Trophoblast cell (in vitro differentiated cells and primary cell): ENCODE measurements at regions not wholly inside any gene's neighbourhood (a gene's known extent, or its start where the extent isn't known, plus 50 kb on each side); places are given as distances from the start of the nearest gene placed in this dataset.

Source experiments
- DNase-seq, 2 donors: peaks; one replicate each; pipeline ENCODE4 v3.0.0-alpha.2; 2016
- H2AFZ ChIP-seq: 2 replicates; pipeline ENCODE4 v1.6.1; 2013; ENCODE audit warnings: low read length, moderate library complexity, mild to moderate bottlenecking; ENCODE audit not compliant: insufficient read depth, poor library complexity
- H2AK5ac ChIP-seq: 2 replicates; pipeline ENCODE4 v1.6.1; 2013; ENCODE audit warnings: mild to moderate bottlenecking, low read length
- H2BK120ac ChIP-seq: 2 replicates; pipeline ENCODE4 v1.6.1; 2013; ENCODE audit warnings: low read length, mild to moderate bottlenecking, moderate library complexity; ENCODE audit not compliant: insufficient read depth, poor library complexity
- H2BK12ac ChIP-seq: 2 replicates; pipeline ENCODE4 v1.6.1; 2013; ENCODE audit warnings: mild to moderate bottlenecking, low read length, moderate library complexity
- H2BK5ac ChIP-seq: 2 replicates; pipeline ENCODE4 v1.6.1; 2013; ENCODE audit warnings: low read length, low read depth, moderate library complexity, mild to moderate bottlenecking; ENCODE audit not compliant: poor library complexity
- H3K14ac ChIP-seq: 2 replicates; pipeline ENCODE4 v1.6.1; 2013; ENCODE audit warnings: mild to moderate bottlenecking, low read length
- H3K18ac ChIP-seq: 2 replicates; pipeline ENCODE4 v1.6.1; 2013; ENCODE audit warnings: mild to moderate bottlenecking, low read length
- H3K23ac ChIP-seq: 2 replicates; pipeline ENCODE4 v1.6.1; 2013; ENCODE audit warnings: low read length
- H3K27ac ChIP-seq: 2 replicates; pipeline ENCODE4 v1.5.1; 2013; ENCODE audit warnings: low read depth, mild to moderate bottlenecking, inconsistent platforms, low read length, moderate library complexity
- H3K27me3 ChIP-seq: 2 replicates; pipeline ENCODE4 v1.6.1; 2013; ENCODE audit warnings: inconsistent platforms, mild to moderate bottlenecking, low read length, moderate library complexity; ENCODE audit not compliant: insufficient read depth
- H3K36me3 ChIP-seq, 2 experiments: 1 replicate in 1 of 2; 2 replicates in 1 of 2; pipeline ENCODE4 v1.6.1; 2013; ENCODE audit warnings: low read length in 2 of 2, mild to moderate bottlenecking in 2 of 2, moderate library complexity in 1 of 2; ENCODE audit not compliant: insufficient read depth in 2 of 2, control insufficient read depth in 1 of 2
- H3K4ac ChIP-seq: 2 replicates; pipeline ENCODE4 v1.6.1; 2013; ENCODE audit warnings: low read depth, mild to moderate bottlenecking, low read length, moderate library complexity
- H3K4me1 ChIP-seq, 2 experiments: 1 replicate in 1 of 2; 2 replicates in 1 of 2; pipeline ENCODE4 v1.6.1; 2013; ENCODE audit warnings: low read length in 2 of 2, mild to moderate bottlenecking in 2 of 2, moderate library complexity in 1 of 2; ENCODE audit not compliant: insufficient read depth in 2 of 2, control insufficient read depth in 1 of 2
- H3K4me2 ChIP-seq: 2 replicates; pipeline ENCODE4 v1.6.1; 2013; ENCODE audit warnings: inconsistent platforms, mild to moderate bottlenecking, low read length, moderate library complexity
- H3K4me3 ChIP-seq: 2 replicates; pipeline ENCODE4 v1.5.1; 2013; ENCODE audit warnings: mild to moderate bottlenecking, low read depth, low read length, inconsistent platforms
- H3K79me1 ChIP-seq: one replicate; pipeline ENCODE4 v1.6.1; 2013; ENCODE audit warnings: low read length
- H3K79me2 ChIP-seq: 2 replicates; pipeline ENCODE4 v1.6.1; 2013; ENCODE audit warnings: low read length, mild to moderate bottlenecking; ENCODE audit not compliant: control insufficient read depth, insufficient read depth, poor library complexity
- H3K9ac ChIP-seq: 2 replicates; pipeline ENCODE4 v1.6.1; 2013; ENCODE audit warnings: mild to moderate bottlenecking, low read length
- H3K9me3 ChIP-seq: 2 replicates; pipeline ENCODE4 v1.6.1; 2013; ENCODE audit warnings: low read depth, mild to moderate bottlenecking, control low read depth, inconsistent platforms, low read length; ENCODE audit not compliant: insufficient read depth
- H4K12ac ChIP-seq: 2 replicates; pipeline ENCODE4 v1.6.1; 2013; ENCODE audit warnings: low read depth, mild to moderate bottlenecking, low read length, moderate library complexity
- H4K8ac ChIP-seq: 2 replicates; pipeline ENCODE4 v1.6.1; 2013; ENCODE audit warnings: low read depth, mild to moderate bottlenecking, low read length, moderate library complexity
- H4K91ac ChIP-seq: one replicate; pipeline ENCODE4 v1.6.1; 2013; ENCODE audit warnings: low read depth, mild to moderate bottlenecking, low read length, moderate library complexity
- WGBS: extraction: QIAGEN DNeasy Blood & Tissue Kit; methylation state at CpG from one replicate; pipeline ENCODE4 v1.1.7; 2013; ENCODE audit warnings: missing lambda C conversion rate; ENCODE audit not compliant: insufficient read length, insufficient coverage; ENCODE audit errors: extremely low coverage; 5-methylcytosine and 5-hydroxymethylcytosine counted together

- Histone ChIP-seq H2AK5ac (no peak overlapping the region), H4K8ac (no peak overlapping the region), H3K9ac (no peak overlapping the region)
Observed at GRCh38 chr5:58215364-58215763, 244.5 kb downstream of the PLK2 start.

GRCh38 chr5:58211441-58211840, 248.4 kb downstream of the PLK2 start:
- H3K27me3 ChIP-seq = no peaks in the 10 kb centered on the region
- no peak overlapping the region for H2AK5ac ChIP-seq
- no peak overlapping the region for H3K4me3 ChIP-seq
- H3K9me3 ChIP-seq = peaks cover 6% of the 10 kb centered on the region
- no peak overlapping the region for H4K91ac ChIP-seq
- no peak overlapping the region for H3K14ac ChIP-seq
- DNase-seq = no peak
- H3K4ac ChIP-seq = no peak overlapping the region
- no CpG with 5 or more reads among the region's 1 CpG for WGBS
- H3K18ac ChIP-seq = no peak overlapping the region
- no peak overlapping the region for H3K4me2 ChIP-seq
- no peak overlapping the region for H3K27ac ChIP-seq
- no peak overlapping the region for H4K8ac ChIP-seq
- H3K23ac ChIP-seq = no peak overlapping the region
- no peak overlapping the region for H4K12ac ChIP-seq
- no peaks in the 10 kb centered on the region for H3K4me1 ChIP-seq
- H2BK5ac ChIP-seq = no peak overlapping the region
- no peaks in the 10 kb centered on the region for H3K36me3 ChIP-seq
- no peaks in the 10 kb centered on the region for H3K79me1 ChIP-seq
- no peak overlapping the region for H3K9ac ChIP-seq
- H2BK12ac ChIP-seq = no peak overlapping the region
- no peak overlapping the region for H2BK120ac ChIP-seq
- no peak overlapping the region for H2AFZ ChIP-seq
- no peaks in the 10 kb centered on the region for H3K79me2 ChIP-seq

More at GRCh38 chr5:58215364-58215763, 244.5 kb downstream of the PLK2 start:
- Histone ChIP-seq H3K18ac (no peak overlapping the region), H2BK5ac (no peak overlapping the region), H3K4me3 (no peak overlapping the region), H3K36me3 (no peaks in the 10 kb centered on the region), H3K14ac (no peak overlapping the region), H2BK120ac (no peak overlapping the region), H3K79me2 (no peaks in the 10 kb centered on the region), H3K23ac (no peak overlapping the region), H2BK12ac (no peak overlapping the region), H3K4me1 (no peaks in the 10 kb centered on the region), H2AFZ (no peak overlapping the region), H4K12ac (no peak overlapping the region), H3K4me2 (no peak overlapping the region), H3K9me3 (peaks cover 8% of the 10 kb centered on the region), H4K91ac (no peak overlapping the region), H3K4ac (no peak overlapping the region), H3K27me3 (no peaks in the 10 kb centered on the region), H3K27ac (no peak overlapping the region), H3K79me1 (no peaks in the 10 kb centered on the region)
- DNase-seq = no peak

- Histone ChIP-seq H4K12ac (no peak overlapping the region), H3K4me2 (no peak overlapping the region), H3K4me3 (no peak overlapping the region), H2BK12ac (no peak overlapping the region), H3K9ac (no peak overlapping the region), H3K23ac (no peak overlapping the region), H2BK5ac (no peak overlapping the region), H2AFZ (no peak overlapping the region), H4K91ac (no peak overlapping the region), H3K4ac (no peak overlapping the region), H3K18ac (no peak overlapping the region), H3K4me1 (no peaks in the 10 kb centered on the region), H2BK120ac (no peak overlapping the region), H3K36me3 (no peaks in the 10 kb centered on the region), H3K79me2 (no peaks in the 10 kb centered on the region), H3K27ac (no peak overlapping the region), H3K27me3 (no peaks in the 10 kb centered on the region), H3K14ac (no peak overlapping the region), H3K79me1 (no peaks in the 10 kb centered on the region), H4K8ac (no peak overlapping the region), H3K9me3 (no peaks in the 10 kb centered on the region), H2AK5ac (no peak overlapping the region)
- WGBS = no CpG with 5 or more reads among the region's 7 CpGs
- DNase-seq = no peak
Observed at GRCh38 chr5:58208674-58209073, 251.2 kb downstream of the PLK2 start.

- H2AK5ac ChIP-seq = no peak overlapping the region
- H3K9me3 ChIP-seq = no peaks in the 10 kb centered on the region
- H3K18ac ChIP-seq = no peak overlapping the region
- no peak overlapping the region for H3K9ac ChIP-seq
- no peaks in the 10 kb centered on the region for H3K4me1 ChIP-seq
- H3K23ac ChIP-seq = no peak overlapping the region
- H4K12ac ChIP-seq = no peak overlapping the region
- no peaks in the 10 kb centered on the region for H3K79me1 ChIP-seq
- no peak overlapping the region for H2AFZ ChIP-seq
- no peak overlapping the region for H2BK120ac ChIP-seq
- H3K14ac ChIP-seq = no peak overlapping the region
- DNase-seq = no peak
- no peak overlapping the region for H2BK5ac ChIP-seq
- no peaks in the 10 kb centered on the region for H3K36me3 ChIP-seq
- no peaks in the 10 kb centered on the region for H3K79me2 ChIP-seq
- H4K91ac ChIP-seq = no peak overlapping the region
- H3K27me3 ChIP-seq = no peaks in the 10 kb centered on the region
- H4K8ac ChIP-seq = no peak overlapping the region
- H2BK12ac ChIP-seq = no peak overlapping the region
- WGBS = no CpG with 5 or more reads among the region's 1 CpG
- no peak overlapping the region for H3K4ac ChIP-seq
- H3K27ac ChIP-seq = no peak overlapping the region
- no peak overlapping the region for H3K4me2 ChIP-seq
- no peak overlapping the region for H3K4me3 ChIP-seq
Observed at GRCh38 chr5:58207076-58207475, 252.8 kb downstream of the PLK2 start.
